SK-N-MC (cell line): ENCODE measurements at regions not wholly inside any gene's neighbourhood (a gene's known extent, or its start where the extent isn't known, plus 50 kb on each side); places are given as distances from the start of the nearest gene placed in this dataset.

Source experiments
- DNase-seq: peaks from one replicate; pipeline ENCODE4 v3.0.0-alpha.2; 2011; ENCODE audit warnings: low read depth, low spot score
- H3K27ac ChIP-seq: fragments of 200-600 bp; sonication (generic); 2 replicates; pipeline ENCODE4 v1.5.1; 2016; ENCODE audit warnings: mixed run types
- H3K36me3 ChIP-seq: fragments of 200-600 bp; sonication (generic); 2 replicates; pipeline ENCODE4 v1.6.1; 2017; ENCODE audit warnings: antibody characterized with exemption, low read length, mixed read lengths; ENCODE audit not compliant: insufficient read depth
- H3K4me3 ChIP-seq: fragments of 200-600 bp; sonication (generic); 2 replicates; pipeline ENCODE4 v1.5.1; 2016
- H3K9ac ChIP-seq: fragments of 200-600 bp; sonication (generic); 2 replicates; pipeline ENCODE4 v1.8.0; 2017; ENCODE audit warnings: mixed run types, mixed read lengths; ENCODE audit not compliant: insufficient read length
- H3K9me3 ChIP-seq: fragments of 200-600 bp; sonication (generic); 2 replicates; pipeline ENCODE4 v1.6.1; 2017; ENCODE audit warnings: low read depth, mild to moderate bottlenecking, antibody characterized with exemption, low read length, moderate library complexity, mixed read lengths
- EZH2 ChIP-seq: fragments of 200-600 bp; sonication (generic); IDR thresholded peaks from one replicate; pipeline ENCODE4 v1.6.1; 2017; ENCODE audit warnings: antibody characterized with exemption
- FOXP2 ChIP-seq: optimal IDR thresholded peaks from 2 replicates; pipeline ENCODE3; 2011; ENCODE audit warnings: mild to moderate bottlenecking, moderate library complexity; ENCODE audit not compliant: insufficient read depth; ENCODE audit errors: extremely low read length, control extremely low read depth
- POLR2AphosphoS5 ChIP-seq: IDR thresholded peaks from 2 replicates; pipeline ENCODE4 v1.6.1; 2012; ENCODE audit warnings: mild to moderate bottlenecking, low read depth, low read length, borderline replicate concordance

GRCh38 chr19:31419871-31420445 is 70.7 kb upstream of the TSHZ3 start:
- Histone ChIP-seq H3K27ac (no peak overlapping the region), H3K36me3 (no peaks in the 10 kb centered on the region), H3K4me3 (no peak overlapping the region), H3K9ac (no peak overlapping the region), H3K9me3 (no peaks in the 10 kb centered on the region)
- TF ChIP-seq EZH2, result no peak
- DNase-seq, result no peak

- TF ChIP-seq EZH2 (no peak), POLR2AphosphoS5 (no peak), FOXP2 (no peak)
- no peaks in the 10 kb centered on the region for H3K36me3 ChIP-seq
- no peaks in the 10 kb centered on the region for H3K9me3 ChIP-seq
- H3K27ac ChIP-seq, result no peak overlapping the region
- no peak overlapping the region for H3K4me3 ChIP-seq
- DNase-seq, result no peak
- H3K9ac ChIP-seq, result no peak overlapping the region
Measured at GRCh38 chr19:31421082-31421481, 71.8 kb upstream of the TSHZ3 start.

- H3K36me3 ChIP-seq, result no peaks in the 10 kb centered on the region
- no peak overlapping the region for H3K9ac ChIP-seq
- no peaks in the 10 kb centered on the region for H3K9me3 ChIP-seq
- no peak overlapping the region for H3K27ac ChIP-seq
- no peak for TF ChIP-seq FOXP2
- TF ChIP-seq EZH2, result no peak
- TF ChIP-seq POLR2AphosphoS5, result no peak
- DNase-seq, result no peak
- H3K4me3 ChIP-seq, result no peak overlapping the region
Measured at GRCh38 chr19:31421856-31422255, 72.6 kb upstream of the TSHZ3 start.

GRCh38 chr19:31423896-31424295 is 74.7 kb upstream of the TSHZ3 start:
- no peak for DNase-seq
- H3K9me3 ChIP-seq, result no peaks in the 10 kb centered on the region
- H3K9ac ChIP-seq, result no peak overlapping the region
- no peaks in the 10 kb centered on the region for H3K36me3 ChIP-seq
- H3K27ac ChIP-seq, result no peak overlapping the region
- no peak for TF ChIP-seq FOXP2
- no peak for TF ChIP-seq EZH2
- TF ChIP-seq POLR2AphosphoS5, result no peak
- no peak overlapping the region for H3K4me3 ChIP-seq

GRCh38 chr19:31424861-31425620 is 75.8 kb upstream of the TSHZ3 start:
- no peaks in the 10 kb centered on the region for H3K36me3 ChIP-seq
- DNase-seq, result no peak
- no peak overlapping the region for H3K27ac ChIP-seq
- H3K9ac ChIP-seq, result no peak overlapping the region
- no peak overlapping the region for H3K4me3 ChIP-seq
- H3K9me3 ChIP-seq, result no peaks in the 10 kb centered on the region
- TF ChIP-seq FOXP2 (no peak), POLR2AphosphoS5 (no peak), EZH2 (no peak)

- Histone ChIP-seq H3K4me3 (no peak overlapping the region), H3K36me3 (no peaks in the 10 kb centered on the region), H3K9ac (no peak overlapping the region), H3K27ac (no peak overlapping the region), H3K9me3 (no peaks in the 10 kb centered on the region)
- no peak for DNase-seq
- no peak for TF ChIP-seq POLR2AphosphoS5
- TF ChIP-seq EZH2, result no peak
- no peak for TF ChIP-seq FOXP2
Measured at GRCh38 chr19:31427857-31428256, 78.6 kb upstream of the TSHZ3 start.

- no peak for DNase-seq
- Histone ChIP-seq H3K36me3 (no peaks in the 10 kb centered on the region), H3K27ac (no peak overlapping the region), H3K9me3 (no peaks in the 10 kb centered on the region), H3K4me3 (no peak overlapping the region), H3K9ac (no peak overlapping the region)
- TF ChIP-seq POLR2AphosphoS5, result no peak
- TF ChIP-seq EZH2, result no peak
- no peak for TF ChIP-seq FOXP2
Measured at GRCh38 chr19:31430381-31430780, 81.1 kb upstream of the TSHZ3 start.

GRCh38 chr19:31432201-31432810 is 83.1 kb upstream of the TSHZ3 start:
- TF ChIP-seq POLR2AphosphoS5 (no peak), FOXP2 (no peak), EZH2 (no peak)
- no peak for DNase-seq
- H3K9me3 ChIP-seq, result no peaks in the 10 kb centered on the region
- H3K4me3 ChIP-seq, result no peak overlapping the region
- no peak overlapping the region for H3K27ac ChIP-seq
- no peak overlapping the region for H3K9ac ChIP-seq
- H3K36me3 ChIP-seq, result no peaks in the 10 kb centered on the region
